ENCODE measurements at regions not wholly inside any gene's neighbourhood (a gene's known extent, or its start where the extent isn't known, plus 50 kb on each side); places are given as distances from the start of the nearest gene placed in this dataset.
A peak's percentile ranks its signal among the peaks of the same experiment; 100 is the strongest.
"Not testable (repeated sequence)": the region's sequence is repeated elsewhere in the genome, so short reads cannot be mapped to it uniquely, and the experiment has no call there.

DNA sequence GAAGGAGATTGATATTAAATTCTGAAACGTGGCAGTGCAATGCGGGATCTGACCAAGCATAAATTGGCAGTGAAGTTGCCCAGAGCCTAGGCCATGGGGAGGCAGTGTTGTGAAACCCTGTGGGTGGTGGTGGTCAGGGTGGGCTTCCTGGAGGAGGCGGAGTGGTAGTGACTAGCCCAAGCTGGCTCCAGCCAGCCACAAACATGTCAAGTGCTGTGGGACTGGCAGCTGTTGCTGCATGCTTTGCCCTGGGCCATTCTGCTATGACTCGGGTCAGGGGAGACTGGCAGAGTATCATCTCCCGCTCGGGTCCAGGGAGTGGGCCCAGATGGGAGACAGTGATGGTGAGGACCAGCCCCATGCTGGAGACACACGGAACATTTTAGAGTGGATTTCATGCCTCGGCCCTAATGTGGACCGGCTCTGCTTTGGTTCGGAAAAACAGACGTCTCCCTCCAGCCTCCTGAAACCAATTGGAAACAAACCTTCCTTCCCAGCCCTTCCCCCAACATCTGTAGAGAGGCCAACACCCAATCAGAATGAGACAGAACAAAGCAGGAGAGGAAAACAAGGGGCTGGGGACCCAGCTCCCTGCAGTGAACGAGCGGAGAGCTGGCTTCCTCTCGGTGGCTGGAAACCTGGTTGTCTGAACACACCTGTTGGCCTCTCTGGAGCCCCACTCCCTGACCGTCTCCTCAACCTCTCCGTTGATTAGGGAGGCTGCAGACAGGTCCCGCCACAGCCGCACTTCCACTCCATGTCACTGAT, 58.2 kb downstream of the TMEM270 start:
- DNase-seq (ENCODE audit: low spot score), result peak; percentile 30

- DNase-seq (ENCODE audit: low spot score), result no peak
Observed at GRCh38 chr7:73919694-73920375, 58.9 kb downstream of the TMEM270 start.

- peak; percentile 33 for DNase-seq (ENCODE audit: low spot score)
Observed at GRCh38 chr7:73920406-73921134, 59.6 kb downstream of the TMEM270 start.

DNA sequence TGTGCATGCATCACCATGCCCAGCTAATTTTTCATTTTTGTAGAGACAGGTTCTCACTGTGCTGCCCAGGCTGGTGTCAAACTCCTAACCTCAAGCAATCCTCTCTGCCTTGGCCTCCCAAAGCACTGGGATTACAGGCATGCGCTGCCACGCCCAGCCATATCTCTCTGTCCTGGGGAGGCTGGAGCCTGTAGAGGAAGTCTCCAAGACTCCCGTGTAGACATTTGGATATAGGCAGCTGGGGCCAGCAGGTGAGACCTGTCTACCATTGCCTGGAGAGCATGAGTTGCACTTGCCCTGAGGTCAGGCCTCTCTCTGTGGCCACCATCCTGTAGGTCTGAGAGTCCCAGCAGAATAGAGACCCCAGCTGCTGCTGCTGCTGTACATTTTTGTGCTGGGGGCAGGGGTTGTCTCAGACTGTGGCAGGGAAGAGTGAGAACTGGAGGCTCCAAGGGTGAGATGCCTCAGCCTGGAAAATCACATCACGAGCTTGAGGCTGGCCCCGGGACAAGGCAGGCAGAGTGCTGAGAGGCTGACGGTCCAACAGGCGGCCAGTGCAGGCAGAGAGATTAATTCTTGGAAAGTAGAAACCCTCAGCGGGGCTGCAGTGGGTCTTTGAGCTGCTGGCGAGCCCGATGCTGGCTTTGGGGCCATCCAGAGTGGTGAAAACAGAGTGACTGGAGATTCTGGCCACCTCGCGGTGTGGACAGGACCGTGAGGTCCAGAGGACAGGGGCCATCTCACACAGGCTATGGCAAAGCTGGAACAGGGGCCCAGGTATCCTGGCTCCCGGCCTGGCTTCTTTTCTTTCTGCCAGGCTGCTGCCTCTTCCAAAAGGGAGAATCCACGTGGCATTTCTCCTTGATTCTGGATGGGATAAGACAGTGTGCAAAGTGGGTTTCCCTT, 60.9 kb downstream of the TMEM270 start:
- peak; percentile 27 for DNase-seq (ENCODE audit: low spot score)

GRCh38 chr7:73928644-73929043, 67.7 kb downstream of the TMEM270 start:
- not testable (repeated sequence) for DNase-seq (ENCODE audit: low spot score)

- no peak for DNase-seq (ENCODE audit: low spot score)
Observed at GRCh38 chr7:73931502-73931901, 70.5 kb downstream of the TMEM270 start.

DNA sequence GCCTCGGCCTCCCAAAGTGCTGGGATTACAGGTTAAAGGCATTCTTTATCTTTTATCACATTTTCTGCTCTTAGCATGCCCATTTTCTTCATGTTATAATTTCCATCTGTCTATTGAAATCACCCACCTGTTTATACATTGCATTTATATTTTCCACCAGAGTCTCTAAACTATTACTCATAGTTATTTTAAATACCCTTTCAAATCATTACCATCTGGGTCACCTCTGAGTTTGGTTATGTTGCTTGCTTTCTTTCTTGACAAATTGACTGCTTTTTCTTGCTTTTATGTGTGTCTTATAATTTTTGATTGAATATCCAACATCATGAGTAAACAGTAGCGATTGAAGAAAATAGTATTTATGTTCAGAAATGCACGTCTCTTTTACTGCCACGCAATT, 71.4 kb downstream of the TMEM270 start:
- DNase-seq (ENCODE audit: low spot score), result no peak

GRCh38 chr7:73933091-73933490, 72.1 kb downstream of the TMEM270 start:
- DNase-seq (ENCODE audit: low spot score), result no peak

GRCh38 chr7:73936967-73937366, 76.0 kb downstream of the TMEM270 start:
- no peak for DNase-seq (ENCODE audit: low spot score)

DNA sequence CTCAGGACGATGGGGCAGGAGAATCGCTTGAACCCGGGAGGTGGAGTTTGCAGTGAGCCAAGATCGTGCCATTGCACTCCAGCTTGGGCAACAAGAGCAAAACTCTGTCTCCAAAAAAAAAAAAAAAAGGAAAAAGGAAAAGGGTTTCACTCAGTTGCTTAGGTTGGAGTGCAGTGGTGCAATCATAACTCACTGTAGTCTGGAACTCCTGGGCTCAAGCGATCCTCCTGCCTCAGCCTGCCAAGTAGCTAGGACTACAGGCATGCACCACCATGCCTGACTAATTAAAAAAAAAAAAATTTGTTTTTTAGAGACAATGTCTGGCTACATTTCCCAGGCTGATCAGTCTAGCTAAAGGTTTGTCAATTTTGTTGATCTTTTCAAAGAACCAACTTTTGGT, 76.7 kb downstream of the TMEM270 start:
- DNase-seq (ENCODE audit: low spot score), result not testable (repeated sequence)

GRCh38 chr7:73939528-73939927, 78.6 kb downstream of the TMEM270 start:
- no peak for DNase-seq (ENCODE audit: low spot score)

- no peak for DNase-seq (ENCODE audit: low spot score)
Observed at GRCh38 chr7:73940701-73941238, 79.8 kb downstream of the TMEM270 start.

DNA sequence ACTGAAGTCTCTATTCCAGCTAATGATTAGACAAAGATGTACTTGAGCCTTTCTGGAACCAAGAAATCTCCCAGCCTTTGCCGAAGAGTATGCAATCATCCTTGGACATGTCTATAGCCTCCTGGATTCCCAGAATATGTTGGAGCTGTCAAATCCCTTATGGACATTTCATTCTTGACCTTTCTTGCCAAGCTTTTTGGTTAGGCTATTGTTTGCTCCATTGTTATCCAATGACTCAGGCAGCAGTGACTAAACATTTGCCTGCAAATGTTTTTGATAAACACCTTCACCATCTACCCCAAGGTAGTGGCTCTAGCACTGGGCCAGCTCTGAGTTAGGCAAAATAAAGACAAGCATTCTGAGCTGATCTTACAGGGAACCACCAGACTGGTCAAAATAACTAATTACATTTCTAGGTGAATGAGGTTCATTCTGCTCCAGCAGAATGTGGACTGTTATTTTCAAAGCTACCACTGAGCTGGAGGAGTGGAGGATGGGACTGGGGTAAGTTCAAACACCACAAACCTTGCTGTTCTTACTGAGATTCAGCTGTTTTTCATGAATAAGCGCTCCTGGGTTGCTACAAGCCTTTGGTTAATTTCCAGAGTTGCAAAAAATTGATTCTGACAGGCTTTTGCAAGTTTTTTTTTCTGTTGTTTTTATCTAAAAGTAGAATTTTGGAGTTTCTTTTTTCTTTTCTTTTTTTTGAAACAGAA, 81.0 kb downstream of the TMEM270 start:
- DNase-seq (ENCODE audit: low spot score), result no peak

GRCh38 chr7:73945022-73945421, 83.0 kb upstream of the ELN start:
- DNase-seq (ENCODE audit: low spot score), result no peak

DNA sequence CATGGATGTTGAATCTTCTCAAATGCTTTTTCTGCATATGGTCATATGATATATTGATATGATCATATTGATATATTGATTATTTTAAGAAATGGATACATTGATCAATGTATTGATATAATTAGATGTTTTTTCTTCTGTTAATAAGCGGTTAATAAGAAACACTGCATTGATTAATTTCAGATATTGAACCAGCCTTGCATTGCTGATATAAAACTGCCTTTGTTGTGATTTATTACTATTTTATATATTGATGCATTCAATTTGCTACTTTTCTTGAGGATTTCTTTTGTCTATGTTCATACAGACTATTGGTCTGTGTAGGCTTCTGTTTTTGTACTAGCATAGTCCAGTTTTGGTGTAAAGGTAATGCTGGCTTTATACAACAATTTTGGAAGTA, 79.7 kb upstream of the ELN start:
- DNase-seq (ENCODE audit: low spot score), result no peak

GRCh38 chr7:73952266-73952665, 75.7 kb upstream of the ELN start:
- no peak for DNase-seq (ENCODE audit: low spot score)

- DNase-seq (ENCODE audit: low spot score), result no peak
Observed at GRCh38 chr7:73954181-73954580, 73.8 kb upstream of the ELN start.

- no peak for DNase-seq (ENCODE audit: low spot score)
Observed at GRCh38 chr7:73954861-73955260, 73.1 kb upstream of the ELN start.

DNA sequence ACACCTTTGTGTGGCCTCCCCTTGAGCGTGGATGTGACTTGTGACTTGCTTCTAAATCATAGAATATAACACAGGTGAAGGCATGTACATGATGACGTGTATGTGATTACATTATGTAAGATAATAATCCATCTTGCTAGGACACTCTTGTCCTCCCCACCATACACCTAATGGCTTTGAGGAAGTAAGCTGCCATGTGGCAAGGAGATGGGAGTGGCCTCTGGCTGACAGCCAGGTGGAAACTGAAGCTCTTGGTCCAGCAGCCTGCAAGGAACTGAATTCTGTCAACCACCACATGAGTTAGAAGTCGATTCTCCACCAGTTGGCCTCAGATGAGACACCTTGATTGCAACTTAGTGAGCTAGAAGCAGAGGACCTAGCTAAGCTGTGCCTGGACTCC, 67.4 kb upstream of the ELN start:
- DNase-seq (ENCODE audit: low spot score), result no peak

DNA sequence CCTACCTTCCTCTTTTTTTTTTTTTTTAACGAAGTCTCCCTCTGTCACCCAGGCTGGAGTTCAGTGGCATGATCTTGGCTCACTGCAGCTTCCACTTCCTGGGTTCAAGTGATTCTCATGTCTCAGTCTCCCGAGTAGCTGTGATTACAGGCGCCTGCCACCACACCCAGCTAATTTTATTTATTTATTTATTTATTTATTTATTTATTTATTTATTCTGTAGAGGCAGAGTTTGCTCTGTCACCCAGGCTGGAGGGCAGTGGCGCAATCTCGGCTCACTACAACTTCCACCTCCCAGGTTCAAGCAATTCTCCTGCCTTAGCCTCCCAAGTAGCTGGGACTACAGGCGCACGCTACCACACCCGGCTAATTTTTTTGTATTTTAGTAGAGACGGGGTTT, 66.0 kb upstream of the ELN start:
- not testable (repeated sequence) for DNase-seq (ENCODE audit: low spot score)

DNA sequence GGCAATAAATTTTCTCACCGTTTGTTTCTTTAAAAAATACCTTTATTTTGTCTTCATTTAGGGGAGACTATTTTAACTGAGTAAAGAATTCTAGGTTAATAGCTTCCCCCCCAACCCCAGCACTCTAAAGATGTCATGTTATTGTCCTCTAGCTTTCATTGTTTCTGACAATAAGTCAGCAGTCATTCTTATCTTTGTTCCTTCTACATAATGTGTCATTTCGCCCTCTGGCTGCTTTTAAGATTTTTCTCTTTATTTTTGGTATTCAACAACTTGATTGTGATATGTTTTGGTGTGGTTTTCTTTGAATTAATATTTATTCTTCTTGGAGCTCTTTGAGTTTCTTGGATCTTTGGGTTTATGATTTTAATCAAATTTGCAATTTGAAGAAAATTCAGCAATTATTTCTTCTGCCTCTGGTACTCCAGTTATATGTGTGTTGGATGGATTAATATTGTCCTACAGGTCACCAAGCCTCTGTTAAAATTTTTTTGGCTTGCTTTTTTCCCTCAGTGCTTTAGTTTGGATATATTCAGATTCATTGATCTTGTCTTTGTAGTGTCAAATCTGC, 64.6 kb upstream of the ELN start:
- no peak for DNase-seq (ENCODE audit: low spot score)

All from D341Med (cell line).